Activated CD8-positive, alpha-beta memory T cell treated with anti-CD3 and anti-CD28 coated beads, Interleukin-2, amount 50 U/mL, for 4 hours (primary cell): ENCODE measurements at regions not wholly inside any gene's neighbourhood (a gene's known extent, or its start where the extent isn't known, plus 50 kb on each side); places are given as distances from the start of the nearest gene placed in this dataset.
"Not testable (repeated sequence)": the region's sequence is repeated elsewhere in the genome, so short reads cannot be mapped to it uniquely, and the experiment has no call there.

Experiments used
- DNase-seq: peaks from one replicate; pipeline ENCODE4 v3.0.0-alpha.2; 2020

DNA sequence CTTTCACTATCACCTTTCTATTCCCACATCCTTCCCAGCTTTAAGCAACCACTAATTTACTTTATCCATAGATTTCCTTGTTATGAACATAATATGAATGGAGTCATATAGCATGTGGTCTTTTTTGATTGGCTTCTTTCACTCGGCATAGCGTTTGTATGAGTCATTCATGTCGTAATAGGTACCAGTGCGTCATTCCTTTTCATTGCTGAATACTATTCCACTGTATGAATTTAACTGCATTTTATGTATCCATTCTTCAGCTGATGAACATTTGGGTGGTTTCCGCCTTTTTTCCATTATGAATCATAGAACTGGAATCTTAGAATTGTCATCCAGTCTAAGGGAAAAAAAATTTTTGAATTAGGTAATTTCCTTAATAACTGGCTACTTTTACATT, 411.3 kb upstream of the AUTS2 start:
- no peak for DNase-seq

DNA sequence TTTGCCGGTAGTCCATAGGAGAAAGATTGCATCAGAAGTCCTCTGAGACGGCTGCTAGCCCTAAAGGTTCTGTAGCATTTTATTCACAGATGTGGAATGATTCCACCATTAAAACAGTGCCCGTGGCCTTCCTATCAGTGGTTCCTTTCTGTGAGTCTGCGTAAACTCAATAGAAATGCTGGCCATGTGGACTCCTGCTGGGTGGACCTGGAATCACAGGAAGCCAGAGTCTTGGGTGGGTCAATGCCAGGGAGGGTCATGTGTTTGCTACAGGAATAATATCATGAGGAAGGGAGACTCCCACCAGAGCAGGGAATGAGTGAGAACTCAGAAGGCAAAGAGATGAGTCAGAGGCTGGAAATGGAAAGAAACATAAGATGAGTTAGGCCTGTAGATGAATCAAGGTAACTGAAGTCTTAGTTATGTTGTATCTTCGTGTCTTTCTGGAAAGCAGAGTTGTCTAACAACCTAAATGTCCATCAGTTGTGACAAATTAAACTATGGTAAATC, 410.4 kb upstream of the AUTS2 start:
- no peak for DNase-seq

DNA sequence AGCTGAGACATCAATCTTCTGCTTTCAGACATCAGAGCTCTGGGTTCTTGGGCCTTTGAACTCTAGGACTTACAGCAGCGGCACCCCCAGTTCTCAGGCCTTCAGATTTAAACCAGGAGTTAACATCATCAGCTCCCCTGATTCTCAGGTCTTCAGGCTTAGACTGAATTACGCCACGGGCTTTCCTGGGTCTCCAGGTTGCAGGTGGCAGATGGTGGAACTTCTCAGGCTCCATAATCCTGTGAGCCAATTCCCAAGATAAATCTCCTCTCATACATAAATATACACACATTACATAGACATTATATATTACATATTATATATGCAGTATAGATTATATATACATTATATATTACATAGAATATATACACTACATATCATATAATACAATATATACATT, 408.9 kb upstream of the AUTS2 start:
- no peak for DNase-seq

DNA sequence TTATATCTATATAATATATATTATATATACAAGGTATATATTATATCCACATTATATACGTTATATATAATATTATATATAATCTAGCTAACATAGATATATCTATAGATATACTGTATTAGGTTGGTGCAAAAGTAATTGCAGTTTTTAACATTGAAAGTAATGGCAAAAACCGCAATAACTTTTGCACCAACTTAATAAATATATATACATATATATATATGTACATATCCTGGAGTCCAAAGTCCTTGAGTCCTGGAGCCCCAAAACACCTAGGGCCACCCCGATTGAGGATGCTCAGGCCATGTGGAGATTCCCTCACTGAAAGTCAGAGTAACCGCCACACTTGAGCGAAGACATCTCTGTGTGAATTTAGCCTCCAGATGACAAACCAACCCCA, 408.2 kb upstream of the AUTS2 start:
- DNase-seq, result no peak

GRCh38 chr7:69190763-69191162, 407.5 kb upstream of the AUTS2 start:
- no peak for DNase-seq

DNA sequence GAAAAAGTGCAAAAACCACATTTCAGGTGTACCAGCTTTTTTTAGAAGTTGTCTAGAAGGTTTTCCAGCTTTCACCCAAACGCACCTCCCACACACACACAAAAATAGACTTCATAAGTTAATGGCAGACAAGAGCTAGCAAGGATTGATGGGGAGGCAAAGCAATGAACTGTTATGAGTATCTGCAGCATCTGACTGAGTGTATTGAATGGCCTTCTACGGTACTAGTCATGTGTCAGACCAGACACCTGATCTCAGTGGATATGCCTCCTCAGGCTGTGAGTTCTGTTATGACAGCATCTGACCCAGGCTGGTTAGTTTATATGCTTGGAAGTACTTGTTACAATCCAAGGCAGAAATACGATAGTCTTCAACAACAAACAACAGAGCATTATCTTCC, 406.1 kb upstream of the AUTS2 start:
- DNase-seq, result no peak

DNA sequence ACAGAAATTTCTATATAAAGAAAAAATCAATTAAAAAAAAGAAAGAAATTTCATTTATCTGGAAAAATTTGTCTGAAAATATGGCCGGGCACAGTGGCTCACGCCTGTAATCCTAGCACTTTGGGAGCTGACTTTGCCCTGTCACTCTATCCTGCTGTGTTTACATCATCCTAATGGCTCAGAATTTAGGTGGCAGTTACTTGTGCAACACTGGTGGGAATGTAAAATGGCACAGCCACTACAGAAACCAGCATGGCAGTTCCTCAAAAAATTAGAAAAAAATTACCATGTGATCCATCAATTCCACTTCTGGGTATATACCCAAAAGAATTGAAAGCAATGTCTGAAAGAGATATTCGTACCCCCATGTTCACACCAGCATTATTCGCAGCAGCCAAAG, 405.2 kb upstream of the AUTS2 start:
- no peak for DNase-seq

DNA sequence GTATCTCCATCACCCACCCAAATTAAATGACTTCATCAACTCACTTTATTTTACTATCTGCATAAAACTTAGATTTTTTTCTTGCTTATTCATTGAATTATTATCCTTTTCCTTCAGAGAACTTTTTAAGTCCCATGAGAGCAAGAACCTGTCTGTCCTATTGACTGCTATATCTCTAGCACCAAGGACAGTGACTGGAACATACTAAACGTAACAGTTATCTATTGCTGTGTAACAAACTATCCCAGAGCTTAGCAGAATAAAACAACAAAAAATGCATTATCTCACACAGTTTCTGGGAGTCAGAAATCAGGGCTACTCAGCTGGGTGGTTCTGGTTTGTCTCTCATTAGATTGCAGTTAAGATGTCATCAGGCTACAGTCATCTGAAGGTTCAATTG, 401.7 kb upstream of the AUTS2 start:
- no peak for DNase-seq

DNA sequence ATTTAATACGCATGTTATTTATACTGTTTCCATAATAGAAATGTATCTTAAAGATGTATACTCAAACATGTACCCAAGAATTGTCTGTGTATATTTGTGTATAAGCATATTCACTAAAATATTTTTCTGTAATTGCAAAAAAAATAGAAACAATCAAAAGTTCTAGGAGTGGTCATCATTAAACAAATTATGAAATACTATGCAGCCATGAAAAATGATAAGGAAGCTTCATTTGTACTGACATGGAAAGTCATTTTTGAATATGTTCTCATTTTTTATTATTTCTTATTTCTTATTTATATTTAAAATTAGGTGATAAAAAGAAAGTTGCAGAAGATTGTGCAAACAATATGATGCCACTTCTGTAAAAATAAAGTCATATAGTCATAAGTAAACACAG, 400.0 kb upstream of the AUTS2 start:
- DNase-seq, result no peak

GRCh38 chr7:69199041-69199440, 399.2 kb upstream of the AUTS2 start:
- no peak for DNase-seq

GRCh38 chr7:69199661-69200060, 398.6 kb upstream of the AUTS2 start:
- DNase-seq, result no peak

GRCh38 chr7:69203871-69204270, 394.4 kb upstream of the AUTS2 start:
- no peak for DNase-seq

DNA sequence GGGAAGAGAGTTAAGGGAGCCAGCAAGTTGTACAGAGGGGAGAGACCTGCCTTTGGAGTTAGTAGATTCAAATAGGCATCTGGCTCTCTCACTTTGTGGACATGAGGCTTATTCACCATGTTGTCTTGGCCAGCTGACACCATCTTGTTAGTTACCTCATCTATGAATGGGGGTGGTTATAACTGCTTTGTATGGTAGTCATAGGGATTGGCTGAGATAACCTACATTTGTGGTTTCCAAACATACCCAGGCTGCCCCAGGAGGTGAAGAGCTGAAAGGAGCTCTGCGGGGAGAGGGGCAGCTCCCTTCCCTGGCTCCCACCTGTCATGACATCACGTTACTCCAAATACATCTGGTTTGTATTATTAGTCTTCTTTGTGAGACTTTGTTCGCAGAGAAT, 393.3 kb upstream of the AUTS2 start:
- DNase-seq, result no peak

GRCh38 chr7:69205581-69205980, 392.7 kb upstream of the AUTS2 start:
- no peak for DNase-seq

DNA sequence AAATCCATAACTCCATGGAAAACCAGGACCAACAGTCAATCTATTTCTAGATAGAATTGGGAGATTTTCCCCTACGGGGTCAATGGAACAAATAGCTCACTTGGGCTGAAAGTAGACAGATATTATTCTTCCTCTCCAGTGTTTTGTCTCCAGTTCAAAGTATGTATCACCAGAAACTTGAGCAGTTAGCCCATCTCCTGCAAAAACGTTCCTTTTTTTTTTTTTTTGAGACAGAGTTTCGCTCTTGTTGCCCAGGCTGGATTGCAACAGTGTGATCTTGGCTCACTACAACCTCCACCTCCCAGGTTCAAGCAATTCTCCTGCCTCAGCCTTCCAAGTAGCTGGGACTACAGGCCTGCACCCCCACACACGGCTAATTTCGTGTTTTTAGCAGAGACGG, 390.0 kb upstream of the AUTS2 start:
- DNase-seq, result no peak

DNA sequence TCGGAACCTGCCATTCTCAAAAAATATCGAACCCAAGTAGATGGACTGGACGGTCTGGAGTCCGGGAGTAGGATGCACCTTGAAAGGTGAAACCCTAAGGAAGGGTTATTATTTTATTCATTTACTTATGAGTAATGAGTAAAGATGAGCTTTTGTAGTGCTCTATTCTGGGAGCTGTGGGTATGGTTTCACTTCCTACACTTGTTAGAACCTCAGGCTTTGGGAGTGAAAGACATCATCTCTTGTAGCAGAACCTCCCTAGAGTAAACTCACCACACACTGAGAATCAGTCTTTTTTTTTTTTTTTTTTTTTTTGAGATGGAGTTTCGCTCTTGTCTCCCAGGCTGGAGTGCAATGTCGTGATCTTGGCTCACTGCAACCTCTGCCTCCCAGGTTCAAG, 389.4 kb upstream of the AUTS2 start:
- DNase-seq, result no peak

DNA sequence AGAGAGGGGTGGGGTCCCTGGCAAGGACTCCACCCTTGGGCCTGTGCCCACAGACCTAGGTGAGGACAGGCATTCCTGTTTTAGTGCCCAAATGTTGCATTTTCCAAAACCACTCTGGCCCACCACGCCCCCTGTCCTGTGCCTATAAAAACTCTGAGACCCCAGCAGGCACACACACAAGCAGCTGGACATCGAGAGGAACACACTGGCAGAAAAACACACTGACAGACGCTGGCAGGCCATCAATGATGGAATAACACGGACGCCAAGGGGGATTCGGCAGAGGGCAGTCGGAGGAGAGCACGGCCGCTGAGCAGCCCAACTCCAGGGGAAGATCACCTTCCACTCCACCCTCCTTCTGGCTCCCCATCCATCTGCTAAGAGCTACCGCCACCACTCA, 386.9 kb upstream of the AUTS2 start:
- no peak for DNase-seq

DNA sequence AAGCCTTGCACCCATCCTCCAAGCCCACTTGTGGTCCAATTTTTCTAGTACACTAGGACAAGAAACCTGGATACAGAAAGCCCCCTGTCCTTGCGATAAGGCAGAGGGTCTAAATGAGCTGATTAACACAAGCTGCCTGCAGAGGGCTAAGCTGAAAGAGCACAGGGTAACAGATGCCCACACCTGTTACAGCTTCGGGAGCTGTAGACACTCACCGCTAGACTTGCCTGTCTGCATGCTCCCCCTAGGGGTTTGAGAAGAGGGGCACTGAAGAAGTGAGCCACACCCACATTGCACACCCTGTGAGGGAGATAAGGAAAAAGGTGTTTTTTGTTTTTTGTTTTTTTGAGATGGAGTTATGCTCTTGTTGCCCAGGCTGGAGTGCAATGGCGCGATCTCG, 386.5 kb upstream of the AUTS2 start:
- no peak for DNase-seq

DNA sequence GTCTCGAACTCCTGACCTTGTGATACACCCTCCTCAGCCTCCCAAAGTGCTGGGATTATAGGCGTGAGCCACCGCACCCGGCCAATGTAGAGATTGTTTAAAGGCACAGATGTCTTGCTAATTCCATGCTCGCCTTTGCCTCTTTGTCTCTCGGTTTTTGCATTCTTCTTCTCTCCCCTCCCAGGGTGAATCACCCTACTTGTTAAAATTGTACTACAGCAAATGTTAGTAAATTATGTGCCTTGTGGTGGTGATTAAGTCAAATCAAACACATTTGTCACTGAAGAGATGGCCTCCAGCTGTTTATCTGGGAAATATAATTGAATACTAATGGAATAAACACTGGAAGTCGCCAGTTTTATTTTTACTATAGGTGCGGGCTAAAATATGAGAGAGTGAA, 384.4 kb upstream of the AUTS2 start:
- DNase-seq, result no peak

GRCh38 chr7:69215516-69215915, 382.8 kb upstream of the AUTS2 start:
- not testable (repeated sequence) for DNase-seq

GRCh38 chr7:69217516-69218350, 380.5 kb upstream of the AUTS2 start:
- DNase-seq, result no peak

- no peak for DNase-seq
These were observed 379.7 kb upstream of the AUTS2 start for GRCh38 chr7:69218576-69218975.

DNA sequence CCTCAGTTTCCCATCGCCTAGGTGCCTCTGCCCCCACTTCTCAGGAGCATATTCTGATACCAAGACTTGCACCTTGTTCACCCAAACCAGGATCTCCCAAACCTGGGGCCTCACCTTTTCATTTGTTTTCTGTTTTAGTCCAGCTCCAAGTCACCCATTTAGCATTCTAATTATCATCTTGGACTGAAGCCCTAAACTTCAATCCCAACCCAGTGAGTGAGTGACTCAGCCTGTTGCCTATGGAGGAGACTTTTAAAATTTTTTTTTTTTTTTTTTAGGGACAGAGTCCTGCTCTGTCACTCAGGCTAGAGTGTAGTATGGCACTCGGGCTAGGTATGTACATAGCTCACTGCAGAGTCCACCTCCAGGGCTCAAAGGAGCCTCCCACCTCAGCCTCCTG, 378.9 kb upstream of the AUTS2 start:
- DNase-seq, result no peak

DNA sequence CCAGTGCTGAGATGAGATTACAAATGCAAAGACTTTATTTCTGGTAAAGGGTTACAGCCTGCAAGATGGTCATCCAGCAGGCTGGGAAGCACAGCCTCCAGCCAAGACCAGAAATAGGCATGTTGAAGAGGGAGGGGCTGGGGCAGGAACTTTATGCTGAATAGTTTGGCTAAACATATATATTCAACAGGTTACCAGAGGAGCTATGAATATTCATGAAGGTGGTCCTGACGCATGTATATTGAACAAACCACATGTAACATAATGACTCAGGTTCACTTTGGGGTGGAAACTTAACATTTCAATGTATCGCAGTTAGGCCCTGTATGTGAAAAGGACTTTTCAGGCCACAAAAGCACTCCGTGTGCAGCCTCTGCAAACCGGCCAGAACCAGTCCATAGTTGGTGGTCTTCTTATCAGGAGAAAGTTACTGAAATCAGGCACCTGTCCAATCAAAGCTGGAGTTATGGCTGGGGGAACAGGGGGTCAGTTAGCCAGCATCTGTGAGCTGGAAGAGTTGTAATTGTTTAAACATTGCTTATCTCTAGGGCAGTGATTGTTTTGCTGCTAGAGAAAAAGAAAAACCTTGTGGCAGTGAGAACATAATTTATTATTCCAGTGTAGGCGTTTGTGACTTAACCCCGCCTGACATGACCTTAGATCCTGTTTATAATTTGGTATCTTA, 372.9 kb upstream of the AUTS2 start:
- DNase-seq, result no peak
